Activated CD4-positive, alpha-beta T cell treated with anti-CD3 and anti-CD28 coated beads, Interleukin-2, Interleukin-6, amounts not matched to agents 100 ng/mL and 50 ng/mL, durations not matched to agents 16 hours and 8 hours (primary cell): ENCODE measurements at regions not wholly inside any gene's neighbourhood (a gene's known extent, or its start where the extent isn't known, plus 50 kb on each side); places are given as distances from the start of the nearest gene placed in this dataset.
A peak's percentile ranks its signal among the peaks of the same experiment; 100 is the strongest.

Source experiments
- DNase-seq: peaks from one replicate; pipeline ENCODE4 v3.0.0-alpha.2; 2020

GRCh38 chr6:18335948-18336347, 51.2 kb upstream of the RNF144B start:
- DNase-seq, result no peak

DNA sequence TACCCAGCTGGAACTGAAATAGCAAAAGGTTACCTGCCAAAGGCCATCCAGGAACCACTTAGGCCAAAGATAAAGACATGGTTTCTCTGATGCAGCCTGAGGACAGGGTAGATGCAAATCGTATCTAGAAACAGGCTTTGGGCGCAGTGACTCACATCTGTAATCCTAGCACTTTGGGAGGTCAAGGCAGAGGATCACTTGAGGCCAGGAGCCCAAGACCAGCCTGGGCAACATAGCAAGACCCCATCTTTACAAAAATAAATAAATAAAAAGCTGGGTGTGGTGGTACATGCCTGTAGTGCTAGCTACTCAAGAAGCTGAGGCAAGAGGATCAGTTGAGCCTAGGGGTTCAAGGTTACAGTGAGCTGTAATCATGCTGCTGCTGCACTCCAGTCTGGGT, 52.9 kb upstream of the RNF144B start:
- DNase-seq, result no peak

DNA sequence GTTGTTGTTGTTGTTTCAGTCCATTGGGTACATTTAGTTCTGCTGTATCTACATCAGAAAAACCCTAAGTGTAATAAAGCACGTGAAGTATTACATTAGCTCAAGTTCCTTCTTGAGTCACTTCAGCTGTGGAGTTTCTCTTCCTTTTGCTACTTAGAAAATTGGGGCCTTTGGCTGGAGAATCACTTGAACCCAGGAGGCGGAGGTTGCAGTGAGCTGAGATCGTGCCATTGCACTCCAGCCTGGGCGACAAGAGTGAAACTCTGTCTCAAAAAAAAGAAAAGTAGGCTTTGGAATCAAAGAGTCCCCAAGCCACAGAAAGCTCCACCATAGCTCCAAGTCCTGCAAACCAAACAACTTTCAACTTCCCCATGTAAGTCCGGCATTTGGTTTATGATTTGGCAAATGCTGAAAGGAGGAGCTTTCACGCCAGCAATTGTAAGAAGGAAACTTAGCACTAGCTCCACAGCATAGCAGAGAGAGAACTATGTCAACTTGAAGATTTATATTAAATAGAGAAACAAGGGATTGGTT, 56.5 kb upstream of the RNF144B start:
- no peak for DNase-seq

DNA sequence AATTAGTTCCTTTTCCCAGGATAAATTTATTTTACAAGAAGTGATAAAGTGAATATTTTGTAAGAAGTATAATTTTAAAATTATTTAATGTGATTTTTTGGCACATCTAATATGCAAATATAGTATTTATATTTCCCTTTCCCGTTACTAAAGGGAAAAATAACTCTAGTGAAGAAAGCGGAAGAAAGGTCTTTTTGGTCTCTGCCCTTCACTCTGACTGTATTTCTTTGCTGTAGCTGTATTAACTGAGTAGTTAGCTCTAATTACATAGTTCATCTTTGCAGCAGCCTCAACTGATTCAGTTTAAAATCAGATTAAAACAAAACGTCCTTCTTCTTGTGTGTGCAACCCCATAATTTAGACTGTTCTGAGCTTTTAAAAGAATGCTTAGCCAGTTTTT, 57.4 kb upstream of the RNF144B start:
- DNase-seq, result no peak

- peak; percentile 9 for DNase-seq
Observed at GRCh38 chr6:18328540-18328939, 58.6 kb upstream of the RNF144B start.

DNA sequence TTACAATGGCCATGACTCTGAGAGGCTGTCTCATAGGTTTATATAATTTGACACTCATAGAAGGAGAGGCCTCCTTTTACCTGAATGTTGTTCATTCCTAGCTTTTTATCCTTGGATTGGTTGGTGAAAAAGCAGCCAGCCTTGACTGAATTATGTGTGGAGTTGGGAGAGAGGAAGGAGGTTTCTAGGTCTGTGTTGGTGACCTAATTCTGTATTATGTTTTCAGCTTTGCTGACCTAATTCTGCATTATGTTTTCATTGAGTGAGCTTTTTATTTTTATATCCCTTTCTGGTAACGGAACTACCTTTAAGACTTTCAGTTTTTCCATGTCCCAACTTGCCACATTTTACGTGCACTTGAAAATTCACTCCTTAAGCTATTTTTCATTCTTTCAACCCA, 59.1 kb upstream of the RNF144B start:
- DNase-seq, result no peak

- no peak for DNase-seq
Observed at GRCh38 chr6:18327626-18328025, 59.5 kb upstream of the RNF144B start.

- no peak for DNase-seq
Observed at GRCh38 chr6:18326980-18327379, 60.2 kb upstream of the RNF144B start.

GRCh38 chr6:18326001-18326400, 61.1 kb upstream of the RNF144B start:
- DNase-seq, result no peak

DNA sequence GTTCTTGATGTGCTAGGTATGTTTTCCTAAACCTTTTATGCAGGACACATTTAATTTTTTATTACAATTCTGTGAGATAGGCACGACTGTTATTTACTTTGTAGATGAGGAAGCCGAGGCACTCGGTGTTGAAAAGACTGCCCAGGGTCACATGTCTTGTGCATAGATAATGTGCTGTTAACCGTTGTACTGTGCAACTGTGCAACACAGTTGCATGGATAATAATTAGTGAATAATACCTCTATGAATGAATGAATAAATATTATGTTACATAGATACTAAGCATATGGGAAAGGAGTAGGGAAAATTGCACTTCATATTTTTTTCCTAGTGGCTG, 60.3 kb upstream of the DEK start:
- DNase-seq, result no peak

GRCh38 chr6:18323935-18324705, 59.8 kb upstream of the DEK start:
- peak; percentile 55 for DNase-seq

DNA sequence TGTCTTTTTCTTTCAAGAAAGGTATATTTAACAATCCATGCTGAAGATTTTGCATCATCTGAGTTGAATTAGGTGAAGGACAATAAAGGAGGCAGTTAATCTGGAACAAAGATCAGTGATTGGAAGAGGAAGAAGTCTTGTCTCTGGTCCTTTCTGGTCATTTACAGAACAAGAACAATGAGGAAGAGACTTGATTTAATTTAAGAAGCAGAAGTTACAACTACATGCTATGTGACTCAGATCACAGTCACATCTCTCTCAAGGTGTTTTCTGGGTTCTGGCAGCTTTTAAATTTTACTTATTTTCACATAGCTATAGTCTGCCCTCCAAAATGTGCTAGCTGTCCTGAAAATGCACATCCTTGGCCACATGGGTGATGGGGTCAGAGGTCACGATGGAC, 53.5 kb upstream of the DEK start:
- DNase-seq, result no peak

DNA sequence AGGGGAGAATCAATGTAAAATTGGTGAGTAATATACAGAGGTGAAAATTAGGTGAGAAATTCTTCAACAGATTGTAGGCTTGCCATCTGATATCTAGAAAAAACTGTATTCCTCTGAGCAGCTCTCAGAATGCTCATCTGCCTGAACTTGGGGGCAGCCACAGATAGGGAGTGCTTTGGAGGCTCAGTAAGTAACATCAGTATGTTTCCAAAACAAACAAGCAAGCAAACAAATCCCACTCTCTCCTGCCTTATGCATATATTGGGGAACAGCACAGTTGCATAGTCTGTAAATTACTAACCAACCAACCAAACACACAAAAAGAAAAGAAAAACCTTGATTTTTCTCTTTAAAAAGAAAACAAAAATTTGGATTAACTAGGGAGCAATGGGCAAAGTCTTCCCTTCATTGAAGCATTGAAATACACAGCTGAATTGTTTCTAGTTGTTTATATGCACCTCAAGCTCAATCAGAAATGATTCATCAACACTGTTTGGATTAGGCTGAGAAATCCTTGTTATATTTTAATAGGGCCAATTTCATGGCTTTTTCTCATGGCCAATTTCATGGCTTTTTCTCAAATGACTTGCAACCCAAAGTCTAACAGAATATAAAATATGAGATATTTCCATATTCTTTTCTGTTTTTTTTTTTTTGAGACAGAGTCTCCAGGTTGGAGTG, 50.1 kb upstream of the DEK start:
- DNase-seq, result no peak
